ENCODE measurements at regions not wholly inside any gene's neighbourhood (a gene's known extent, or its start where the extent isn't known, plus 50 kb on each side); places are given as distances from the start of the nearest gene placed in this dataset.

GRCh38 chr16:66171578-66171977 lies 194.9 kb upstream of the CDH5 start:
- TF ChIP-seq EZH2 (IDR thresholded peaks at IDR 0.05; ENCODE audit: borderline replicate concordance, insufficient read depth, low read depth, low read length, poor library complexity, severe bottlenecking) (no peak), CTCF (IDR thresholded peaks at IDR 0.05) (no peak)
